SHP77 (cell line): ENCODE measurements at regions not wholly inside any gene's neighbourhood (a gene's known extent, or its start where the extent isn't known, plus 50 kb on each side); places are given as distances from the start of the nearest gene placed in this dataset.
A peak's percentile ranks its signal among the peaks of the same experiment; 100 is the strongest.

Source experiments
- DNase-seq, 2 experiments: peaks; one replicate each; lab custom pipeline; 2025; lab: John Stamatoyannopoulos, UW

GRCh38 chr6:4615891-4616290, 160.3 kb upstream of the CDYL start:
- DNase-seq: no peak

- no peak for DNase-seq
Measured at GRCh38 chr6:4615231-4615630, 161.0 kb upstream of the CDYL start.

- DNase-seq: no peak
Measured at GRCh38 chr6:4614637-4615036, 161.6 kb upstream of the CDYL start.

GRCh38 chr6:4613795-4614194, 162.4 kb upstream of the CDYL start:
- peak in 1 of 2 experiments; percentile 48 for DNase-seq

GRCh38 chr6:4613381-4613780, 162.8 kb upstream of the CDYL start:
- DNase-seq: no peak

- DNase-seq: no peak
Measured at GRCh38 chr6:4612636-4613171, 163.5 kb upstream of the CDYL start.

GRCh38 chr6:4611429-4612129, 164.6 kb upstream of the CDYL start:
- no peak for DNase-seq

- no peak for DNase-seq
Measured at GRCh38 chr6:4610256-4610655, 165.9 kb upstream of the CDYL start.

GRCh38 chr6:4608361-4609115, 167.7 kb upstream of the CDYL start:
- DNase-seq: peak; percentile 25 to 57

GRCh38 chr6:4607793-4608192, 168.4 kb upstream of the CDYL start:
- DNase-seq: no peak

- DNase-seq: peak; percentile 28 to 55
Measured at GRCh38 chr6:4606821-4607704, 169.1 kb upstream of the CDYL start.

GRCh38 chr6:4606016-4606415, 170.2 kb upstream of the CDYL start:
- peak in 1 of 2 experiments; percentile 1 for DNase-seq

- DNase-seq: no peak
Measured at GRCh38 chr6:4603856-4604369, 172.3 kb upstream of the CDYL start.

GRCh38 chr6:4603291-4603690, 172.9 kb upstream of the CDYL start:
- no peak for DNase-seq

GRCh38 chr6:4599924-4600323, 176.3 kb upstream of the CDYL start:
- DNase-seq: no peak

GRCh38 chr6:4598384-4598995, 177.7 kb upstream of the CDYL start:
- no peak for DNase-seq

GRCh38 chr6:4593951-4594350, 182.3 kb upstream of the CDYL start:
- no peak for DNase-seq

- DNase-seq: no peak
Measured at GRCh38 chr6:4592026-4592425, 184.2 kb upstream of the CDYL start.

GRCh38 chr6:4591218-4591617, 185.0 kb upstream of the CDYL start:
- DNase-seq: no peak

GRCh38 chr6:4589295-4589694, 186.9 kb upstream of the CDYL start:
- no peak for DNase-seq

- DNase-seq: no peak
Measured at GRCh38 chr6:4588581-4588980, 187.6 kb upstream of the CDYL start.

GRCh38 chr6:4588163-4588562, 188.0 kb upstream of the CDYL start:
- no peak for DNase-seq
